Ovary (tissue), 3 donors: ENCODE measurements at regions not wholly inside any gene's neighbourhood (a gene's known extent, or its start where the extent isn't known, plus 50 kb on each side); places are given as distances from the start of the nearest gene placed in this dataset.

ENCODE experiments used
- EP300 ChIP-seq: sonication (generic); formaldehyde crosslinking; IDR thresholded peaks from one replicate; pipeline ENCODE4 v1.6.1; 2017; ENCODE audit warnings: antibody characterized with exemption
- POLR2A ChIP-seq: fragments of 450-650 bp; IDR thresholded peaks from one replicate; pipeline ENCODE4 v1.6.1; 2017; ENCODE audit warnings: antibody characterized with exemption, mild to moderate bottlenecking, moderate library complexity
- TF ChIP-seq, protein P1 (sequence below), 3 donors: fragments of 450-650 bp in 2 of 3; fragments of 200-600 bp in 1 of 3; IDR thresholded peaks; one replicate each; pipeline versions ENCODE4 v1.5.1 to v1.8.0; 2016 to 2022; ENCODE audit warnings: antibody characterized with exemption in 3 of 3, mild to moderate bottlenecking in 1 of 3
- donor health status: DM: no; HTN: no; CAD: no.

DNA sequence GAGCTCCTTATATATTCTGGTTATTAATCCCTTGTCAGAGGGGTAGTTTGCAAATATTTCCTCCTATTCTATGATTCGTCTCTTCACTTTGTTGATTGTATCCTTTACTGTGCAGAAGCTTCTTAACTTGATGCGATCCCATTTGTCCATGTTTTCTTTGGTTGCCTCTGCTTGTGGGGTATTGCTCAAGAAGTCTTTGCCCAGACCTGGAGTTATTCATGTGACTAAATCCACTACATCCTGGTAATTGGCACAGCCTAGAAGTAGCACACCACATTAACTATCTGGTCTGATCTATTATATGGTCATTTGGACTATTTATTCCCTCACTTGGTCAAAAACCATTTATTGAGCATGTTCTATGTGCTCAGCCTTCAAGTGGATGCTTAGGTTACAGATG lies 164.8 kb upstream of the ATP11B start:
- TF ChIP-seq, protein P1, sequence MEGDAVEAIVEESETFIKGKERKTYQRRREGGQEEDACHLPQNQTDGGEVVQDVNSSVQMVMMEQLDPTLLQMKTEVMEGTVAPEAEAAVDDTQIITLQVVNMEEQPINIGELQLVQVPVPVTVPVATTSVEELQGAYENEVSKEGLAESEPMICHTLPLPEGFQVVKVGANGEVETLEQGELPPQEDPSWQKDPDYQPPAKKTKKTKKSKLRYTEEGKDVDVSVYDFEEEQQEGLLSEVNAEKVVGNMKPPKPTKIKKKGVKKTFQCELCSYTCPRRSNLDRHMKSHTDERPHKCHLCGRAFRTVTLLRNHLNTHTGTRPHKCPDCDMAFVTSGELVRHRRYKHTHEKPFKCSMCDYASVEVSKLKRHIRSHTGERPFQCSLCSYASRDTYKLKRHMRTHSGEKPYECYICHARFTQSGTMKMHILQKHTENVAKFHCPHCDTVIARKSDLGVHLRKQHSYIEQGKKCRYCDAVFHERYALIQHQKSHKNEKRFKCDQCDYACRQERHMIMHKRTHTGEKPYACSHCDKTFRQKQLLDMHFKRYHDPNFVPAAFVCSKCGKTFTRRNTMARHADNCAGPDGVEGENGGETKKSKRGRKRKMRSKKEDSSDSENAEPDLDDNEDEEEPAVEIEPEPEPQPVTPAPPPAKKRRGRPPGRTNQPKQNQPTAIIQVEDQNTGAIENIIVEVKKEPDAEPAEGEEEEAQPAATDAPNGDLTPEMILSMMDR (IDR thresholded peaks at IDR 0.05), result no peak
- no peak for TF ChIP-seq POLR2A
- TF ChIP-seq EP300, result no peak
